ENCODE measurements at regions not wholly inside any gene's neighbourhood (a gene's known extent, or its start where the extent isn't known, plus 50 kb on each side); places are given as distances from the start of the nearest gene placed in this dataset.
A peak's percentile ranks its signal among the peaks of the same experiment; 100 is the strongest.

- Histone ChIP-seq H3K36me3 (replicated peaks in 1 of 2; ENCODE audit: insufficient read depth in 1 of 2, low read depth in 2 of 2) (no peaks in the 10 kb centered on the region), H3K4me3 (no peak overlapping the region), H3K4me1 (no peaks in the 10 kb centered on the region), H3K27ac (no peak overlapping the region), H3K27me3 (no peaks in the 10 kb centered on the region), H3K9me3 (no peaks in the 10 kb centered on the region)
- peak in 1 of 4 donors; percentile 0 for DNase-seq
- no peak for ATAC-seq
- WGBS, 2 donors = 67 to 86% methylated on average over 2 of the region's 2 CpGs
- TF ChIP-seq POLR2A (IDR thresholded peaks at IDR 0.05) = no peak
- TF ChIP-seq, protein P1, sequence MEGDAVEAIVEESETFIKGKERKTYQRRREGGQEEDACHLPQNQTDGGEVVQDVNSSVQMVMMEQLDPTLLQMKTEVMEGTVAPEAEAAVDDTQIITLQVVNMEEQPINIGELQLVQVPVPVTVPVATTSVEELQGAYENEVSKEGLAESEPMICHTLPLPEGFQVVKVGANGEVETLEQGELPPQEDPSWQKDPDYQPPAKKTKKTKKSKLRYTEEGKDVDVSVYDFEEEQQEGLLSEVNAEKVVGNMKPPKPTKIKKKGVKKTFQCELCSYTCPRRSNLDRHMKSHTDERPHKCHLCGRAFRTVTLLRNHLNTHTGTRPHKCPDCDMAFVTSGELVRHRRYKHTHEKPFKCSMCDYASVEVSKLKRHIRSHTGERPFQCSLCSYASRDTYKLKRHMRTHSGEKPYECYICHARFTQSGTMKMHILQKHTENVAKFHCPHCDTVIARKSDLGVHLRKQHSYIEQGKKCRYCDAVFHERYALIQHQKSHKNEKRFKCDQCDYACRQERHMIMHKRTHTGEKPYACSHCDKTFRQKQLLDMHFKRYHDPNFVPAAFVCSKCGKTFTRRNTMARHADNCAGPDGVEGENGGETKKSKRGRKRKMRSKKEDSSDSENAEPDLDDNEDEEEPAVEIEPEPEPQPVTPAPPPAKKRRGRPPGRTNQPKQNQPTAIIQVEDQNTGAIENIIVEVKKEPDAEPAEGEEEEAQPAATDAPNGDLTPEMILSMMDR (IDR thresholded peaks at IDR 0.05) = no peak
- intact Hi-C loops (cut with DNase I) = no loop called here
Observed at GRCh38 chr11:134511255-134511654, 99.2 kb upstream of the B3GAT1 start.

GRCh38 chr11:134510233-134511040 lies 98.4 kb upstream of the B3GAT1 start:
- WGBS, 2 donors = 58 to 71% methylated on average over 12 to 22 of the region's 22 CpGs
- no peak for ATAC-seq
- H3K27me3 ChIP-seq = no peaks in the 10 kb centered on the region
- intact Hi-C loops (cut with DNase I) = no loop called here
- TF ChIP-seq, protein P1 (IDR thresholded peaks at IDR 0.05) = no peak
- TF ChIP-seq POLR2A (IDR thresholded peaks at IDR 0.05) = no peak
- H3K4me1 ChIP-seq = no peaks in the 10 kb centered on the region
- H3K27ac ChIP-seq = no peak overlapping the region
- H3K4me3 ChIP-seq = no peak overlapping the region
- DNase-seq = peak in 2 of 4 donors; percentile 7
- no peaks in the 10 kb centered on the region for H3K36me3 ChIP-seq (replicated peaks in 1 of 2; ENCODE audit: insufficient read depth in 1 of 2, low read depth in 2 of 2)
- H3K9me3 ChIP-seq = no peaks in the 10 kb centered on the region

GRCh38 chr11:134509381-134510232 lies 97.6 kb upstream of the B3GAT1 start:
- Histone ChIP-seq H3K27me3 (no peaks in the 10 kb centered on the region), H3K4me1 (no peaks in the 10 kb centered on the region), H3K4me3 (no peak overlapping the region), H3K36me3 (replicated peaks in 1 of 2; ENCODE audit: insufficient read depth in 1 of 2, low read depth in 2 of 2) (no peaks in the 10 kb centered on the region), H3K27ac (no peak overlapping the region), H3K9me3 (no peaks in the 10 kb centered on the region)
- intact Hi-C loops (cut with DNase I) = no loop called here
- DNase-seq (peak in 2 of 4 donors; percentile 6 to 7), ATAC-seq (no peak)
- TF ChIP-seq, protein P1 (IDR thresholded peaks at IDR 0.05) = no peak
- 55 to 56% methylated on average over 10 to 19 of the region's 20 CpGs for WGBS, 2 donors

DNA sequence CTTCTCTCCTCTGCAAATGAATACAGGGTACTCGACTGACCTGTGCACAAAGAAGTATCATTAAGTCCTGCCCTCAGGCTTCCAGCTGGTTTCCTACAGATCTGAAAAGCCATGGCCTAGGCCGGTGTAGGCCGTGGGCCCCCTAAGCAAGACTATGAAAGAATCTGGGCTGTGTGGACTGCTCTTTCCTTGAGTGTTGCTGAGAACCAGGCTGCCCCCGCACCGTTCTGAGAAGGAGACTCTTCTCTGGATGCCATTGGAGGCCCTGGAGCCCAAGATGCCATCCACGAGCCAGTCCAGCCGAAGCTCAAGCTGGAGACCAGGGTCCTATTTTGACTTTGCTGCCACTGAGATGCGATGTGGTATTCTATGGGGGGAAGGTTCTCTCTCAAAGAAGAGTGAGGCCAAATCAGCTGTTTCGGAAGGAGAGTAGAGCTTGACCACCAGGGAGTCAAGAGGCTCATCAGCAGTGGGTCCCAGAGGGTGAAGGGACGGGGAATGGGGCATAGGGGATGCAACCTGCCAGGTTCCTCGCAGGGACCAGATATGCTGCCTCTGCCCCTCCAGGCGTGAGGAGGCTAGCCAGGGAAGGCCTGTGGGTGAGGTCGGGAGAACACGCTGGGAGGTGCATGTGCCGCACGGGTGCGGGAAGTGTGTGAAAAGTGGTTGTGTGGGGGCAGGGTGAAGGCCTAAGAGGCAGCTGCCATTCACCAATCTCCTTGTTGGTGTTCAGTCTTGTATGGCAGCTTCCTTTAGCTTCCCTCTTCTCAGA lies 96.4 kb upstream of the B3GAT1 start:
- no peak for TF ChIP-seq POLR2A (IDR thresholded peaks at IDR 0.05)
- TF ChIP-seq, protein P1 (IDR thresholded peaks at IDR 0.05) = no peak
- 66 to 72% methylated on average over 16 to 17 of the region's 17 CpGs for WGBS, 2 donors
- H3K27me3 ChIP-seq = no peaks in the 10 kb centered on the region
- H3K4me3 ChIP-seq = no peak overlapping the region
- ATAC-seq (no peak), DNase-seq (peak in 2 of 4 donors; percentile 6)
- no peak overlapping the region for H3K27ac ChIP-seq
- intact Hi-C loops (cut with DNase I) = no loop called here
- H3K9me3 ChIP-seq = no peaks in the 10 kb centered on the region
- H3K36me3 ChIP-seq (replicated peaks in 1 of 2; ENCODE audit: insufficient read depth in 1 of 2, low read depth in 2 of 2) = no peaks in the 10 kb centered on the region
- no peaks in the 10 kb centered on the region for H3K4me1 ChIP-seq

Measured in body of pancreas (tissue), 4 donors.